Activated T-cell treated with anti-CD3 and anti-CD28 coated beads, Interleukin-2, amount 50 U/mL, for 4 hours (primary cell): ENCODE measurements at regions not wholly inside any gene's neighbourhood (a gene's known extent, or its start where the extent isn't known, plus 50 kb on each side); places are given as distances from the start of the nearest gene placed in this dataset.

Experiments
- ATAC-seq, 2 donors: fragments of 200-7000 bp; cut with Tn5 transposase; one replicate each; pipeline ENCODE4 v1.10.0; 2021
- DNase-seq: peaks from one replicate; pipeline ENCODE4 v3.0.0-alpha.2; 2020
- H3K27me3 Mint-ChIP-seq: one replicate; pipeline ENCODE4 v1.8.0; 2021; ENCODE audit warnings: low read depth, mixed read lengths
- H3K36me3 Mint-ChIP-seq: one replicate; pipeline ENCODE4 v1.8.0; 2022; ENCODE audit warnings: mixed read lengths; ENCODE audit not compliant: insufficient read depth
- H3K4me1 Mint-ChIP-seq: one replicate; pipeline ENCODE4 v1.8.0; 2021; ENCODE audit warnings: low read depth, mixed read lengths
- H3K4me3 Mint-ChIP-seq: one replicate; pipeline ENCODE4 v1.8.0; 2021; ENCODE audit warnings: mild to moderate bottlenecking, moderate library complexity, mixed read lengths
- H3K9me3 Mint-ChIP-seq: one replicate; pipeline ENCODE4 v1.8.0; 2021; ENCODE audit warnings: mixed read lengths

- H3K36me3 Mint-ChIP-seq = no peaks in the 10 kb centered on the region
- peaks cover under 1% of the 10 kb centered on the region for H3K27me3 Mint-ChIP-seq
- DNase-seq = no peak
- no peak for ATAC-seq
- no peak overlapping the region for H3K4me3 Mint-ChIP-seq
- no peaks in the 10 kb centered on the region for H3K4me1 Mint-ChIP-seq
- no peaks in the 10 kb centered on the region for H3K9me3 Mint-ChIP-seq
Measured at GRCh38 chr19:32138416-32138815, 207.0 kb upstream of the ZNF507 start.

- H3K9me3 Mint-ChIP-seq = peaks cover 11% of the 10 kb centered on the region
- no peaks in the 10 kb centered on the region for H3K4me1 Mint-ChIP-seq
- ATAC-seq (no peak), DNase-seq (no peak)
- peaks cover 2% of the 10 kb centered on the region for H3K27me3 Mint-ChIP-seq
- no peaks in the 10 kb centered on the region for H3K36me3 Mint-ChIP-seq
- no peak overlapping the region for H3K4me3 Mint-ChIP-seq
Measured at GRCh38 chr19:32141840-32142511, 203.4 kb upstream of the ZNF507 start.

GRCh38 chr19:32146664-32147063 is 198.7 kb upstream of the ZNF507 start:
- Mint-ChIP-seq H3K9me3 (peaks cover 33% of the 10 kb centered on the region), H3K4me3 (no peak overlapping the region), H3K36me3 (no peaks in the 10 kb centered on the region), H3K27me3 (peaks cover 2% of the 10 kb centered on the region), H3K4me1 (no peaks in the 10 kb centered on the region)
- ATAC-seq (no peak), DNase-seq (no peak)

GRCh38 chr19:32150605-32151004 is 194.8 kb upstream of the ZNF507 start:
- Mint-ChIP-seq H3K4me3 (no peak overlapping the region), H3K9me3 (peaks cover 29% of the 10 kb centered on the region), H3K4me1 (no peaks in the 10 kb centered on the region), H3K27me3 (peaks cover 1% of the 10 kb centered on the region), H3K36me3 (no peaks in the 10 kb centered on the region)
- DNase-seq (no peak), ATAC-seq (no peak)

GRCh38 chr19:32154418-32154817 is 191.0 kb upstream of the ZNF507 start:
- H3K4me1 Mint-ChIP-seq = no peaks in the 10 kb centered on the region
- peaks cover 1% of the 10 kb centered on the region for H3K27me3 Mint-ChIP-seq
- H3K9me3 Mint-ChIP-seq = peaks cover 5% of the 10 kb centered on the region
- no peak overlapping the region for H3K4me3 Mint-ChIP-seq
- DNase-seq (no peak), ATAC-seq (no peak)
- no peaks in the 10 kb centered on the region for H3K36me3 Mint-ChIP-seq

GRCh38 chr19:32164384-32164992 is 180.9 kb upstream of the ZNF507 start:
- ATAC-seq (no peak), DNase-seq (no peak)
- no peaks in the 10 kb centered on the region for H3K4me1 Mint-ChIP-seq
- no peaks in the 10 kb centered on the region for H3K36me3 Mint-ChIP-seq
- peaks cover 14% of the 10 kb centered on the region for H3K27me3 Mint-ChIP-seq
- no peak overlapping the region for H3K4me3 Mint-ChIP-seq
- H3K9me3 Mint-ChIP-seq = peaks cover 8% of the 10 kb centered on the region

- Mint-ChIP-seq H3K36me3 (no peaks in the 10 kb centered on the region), H3K4me3 (no peak overlapping the region), H3K4me1 (no peaks in the 10 kb centered on the region), H3K9me3 (peaks cover 1% of the 10 kb centered on the region), H3K27me3 (peaks cover 14% of the 10 kb centered on the region)
- DNase-seq = no peak
- no peak for ATAC-seq
Measured at GRCh38 chr19:32165141-32165540, 180.3 kb upstream of the ZNF507 start.

GRCh38 chr19:32165750-32166149 is 179.7 kb upstream of the ZNF507 start:
- H3K9me3 Mint-ChIP-seq = no peaks in the 10 kb centered on the region
- ATAC-seq = no peak
- no peaks in the 10 kb centered on the region for H3K4me1 Mint-ChIP-seq
- DNase-seq = no peak
- H3K36me3 Mint-ChIP-seq = no peaks in the 10 kb centered on the region
- H3K27me3 Mint-ChIP-seq = peaks cover 14% of the 10 kb centered on the region
- no peak overlapping the region for H3K4me3 Mint-ChIP-seq

GRCh38 chr19:32166238-32166637 is 179.2 kb upstream of the ZNF507 start:
- H3K4me3 Mint-ChIP-seq = no peak overlapping the region
- H3K27me3 Mint-ChIP-seq = peaks cover 14% of the 10 kb centered on the region
- ATAC-seq (no peak), DNase-seq (no peak)
- no peaks in the 10 kb centered on the region for H3K9me3 Mint-ChIP-seq
- no peaks in the 10 kb centered on the region for H3K36me3 Mint-ChIP-seq
- no peaks in the 10 kb centered on the region for H3K4me1 Mint-ChIP-seq

GRCh38 chr19:32168111-32168510 is 177.3 kb upstream of the ZNF507 start:
- Mint-ChIP-seq H3K27me3 (peaks cover 14% of the 10 kb centered on the region), H3K4me3 (no peak overlapping the region), H3K9me3 (no peaks in the 10 kb centered on the region), H3K4me1 (no peaks in the 10 kb centered on the region), H3K36me3 (no peaks in the 10 kb centered on the region)
- ATAC-seq (no peak), DNase-seq (no peak)

GRCh38 chr19:32168606-32169005 is 176.8 kb upstream of the ZNF507 start:
- ATAC-seq = no peak
- DNase-seq = no peak
- peaks cover 14% of the 10 kb centered on the region for H3K27me3 Mint-ChIP-seq
- H3K4me1 Mint-ChIP-seq = no peaks in the 10 kb centered on the region
- H3K4me3 Mint-ChIP-seq = no peak overlapping the region
- no peaks in the 10 kb centered on the region for H3K36me3 Mint-ChIP-seq
- H3K9me3 Mint-ChIP-seq = no peaks in the 10 kb centered on the region

- H3K36me3 Mint-ChIP-seq = no peaks in the 10 kb centered on the region
- H3K4me1 Mint-ChIP-seq = no peaks in the 10 kb centered on the region
- no peak overlapping the region for H3K4me3 Mint-ChIP-seq
- ATAC-seq = no peak
- H3K9me3 Mint-ChIP-seq = no peaks in the 10 kb centered on the region
- peaks cover 8% of the 10 kb centered on the region for H3K27me3 Mint-ChIP-seq
- DNase-seq = no peak
Measured at GRCh38 chr19:32171719-32172151, 173.7 kb upstream of the ZNF507 start.

- Mint-ChIP-seq H3K4me1 (no peaks in the 10 kb centered on the region), H3K27me3 (peaks cover 8% of the 10 kb centered on the region), H3K4me3 (no peak overlapping the region), H3K36me3 (no peaks in the 10 kb centered on the region), H3K9me3 (no peaks in the 10 kb centered on the region)
- ATAC-seq (no peak), DNase-seq (no peak)
Measured at GRCh38 chr19:32172566-32173160, 172.7 kb upstream of the ZNF507 start.

- Mint-ChIP-seq H3K27me3 (peaks cover 3% of the 10 kb centered on the region), H3K9me3 (no peaks in the 10 kb centered on the region), H3K4me1 (no peaks in the 10 kb centered on the region), H3K36me3 (no peaks in the 10 kb centered on the region), H3K4me3 (no peak overlapping the region)
- DNase-seq = no peak
- no peak for ATAC-seq
Measured at GRCh38 chr19:32173836-32174235, 171.6 kb upstream of the ZNF507 start.
